Neural crest cell (in vitro differentiated cells): ENCODE measurements at regions not wholly inside any gene's neighbourhood (a gene's known extent, or its start where the extent isn't known, plus 50 kb on each side); places are given as distances from the start of the nearest gene placed in this dataset.

ENCODE experiments used
- DNase-seq: peaks from one replicate; pipeline ENCODE4 v3.0.0; 2021; ENCODE audit warnings: low read depth, mixed read lengths, low spot score
- H3K27ac Mint-ChIP-seq: one replicate; pipeline ENCODE4 v1.8.0; 2021; ENCODE audit warnings: mild to moderate bottlenecking, mixed read lengths; ENCODE audit not compliant: unreplicated experiment
- H3K27me3 Mint-ChIP-seq: 2 replicates; pipeline ENCODE4 v1.8.0; 2021; ENCODE audit warnings: low read depth, mild to moderate bottlenecking, mixed read lengths
- H3K36me3 Mint-ChIP-seq: 2 replicates; pipeline ENCODE4 v1.8.0; 2021; ENCODE audit warnings: low read depth, mild to moderate bottlenecking, mixed read lengths
- H3K4me1 Mint-ChIP-seq: 2 replicates; pipeline ENCODE4 v1.8.0; 2021; ENCODE audit warnings: mixed read lengths
- H3K4me3 Mint-ChIP-seq: one replicate; pipeline ENCODE4 v1.8.0; 2021; ENCODE audit warnings: mild to moderate bottlenecking, mixed read lengths
- H3K9me3 Mint-ChIP-seq: 2 replicates; pipeline ENCODE4 v1.8.0; 2021; ENCODE audit warnings: mixed read lengths
- CTCF ChIP-seq: fragments of 200-600 bp; sonication (generic); conservative IDR thresholded peaks from 2 replicates; pipeline ENCODE4 v1.5.0; 2021; ENCODE audit warnings: antibody characterized with exemption, mild to moderate bottlenecking

GRCh38 chr20:23151885-23152284 is 65.8 kb upstream of the CD93 start:
- no peak for DNase-seq
- H3K36me3 Mint-ChIP-seq, result no peaks in the 10 kb centered on the region
- no peak overlapping the region for H3K27ac Mint-ChIP-seq
- no peak overlapping the region for H3K4me3 Mint-ChIP-seq
- H3K27me3 Mint-ChIP-seq, result no peaks in the 10 kb centered on the region
- peaks cover 12% of the 10 kb centered on the region for H3K4me1 Mint-ChIP-seq
- no peak for TF ChIP-seq CTCF
- H3K9me3 Mint-ChIP-seq, result no peaks in the 10 kb centered on the region

- Mint-ChIP-seq H3K9me3 (peaks cover 2% of the 10 kb centered on the region), H3K27ac (peak overlapping the region; percentile 12), H3K4me3 (no peak overlapping the region), H3K27me3 (no peaks in the 10 kb centered on the region), H3K36me3 (no peaks in the 10 kb centered on the region), H3K4me1 (peaks cover 12% of the 10 kb centered on the region)
- no peak for DNase-seq
- no peak for TF ChIP-seq CTCF
Observed at GRCh38 chr20:23151008-23151703, 65.0 kb upstream of the CD93 start.

GRCh38 chr20:23150304-23151007 is 64.3 kb upstream of the CD93 start:
- Mint-ChIP-seq H3K36me3 (no peaks in the 10 kb centered on the region), H3K4me1 (peaks cover 12% of the 10 kb centered on the region), H3K27me3 (no peaks in the 10 kb centered on the region), H3K4me3 (no peak overlapping the region), H3K27ac (no peak overlapping the region), H3K9me3 (peaks cover 2% of the 10 kb centered on the region)
- DNase-seq, result no peak
- no peak for TF ChIP-seq CTCF

GRCh38 chr20:23149623-23150279 is 63.6 kb upstream of the CD93 start:
- no peaks in the 10 kb centered on the region for H3K27me3 Mint-ChIP-seq
- H3K27ac Mint-ChIP-seq, result no peak overlapping the region
- peaks cover 2% of the 10 kb centered on the region for H3K9me3 Mint-ChIP-seq
- H3K4me1 Mint-ChIP-seq, result peaks cover 16% of the 10 kb centered on the region
- TF ChIP-seq CTCF, result no peak
- H3K36me3 Mint-ChIP-seq, result no peaks in the 10 kb centered on the region
- H3K4me3 Mint-ChIP-seq, result no peak overlapping the region
- no peak for DNase-seq

GRCh38 chr20:23148731-23149570 is 62.8 kb upstream of the CD93 start:
- H3K27me3 Mint-ChIP-seq, result no peaks in the 10 kb centered on the region
- H3K4me1 Mint-ChIP-seq, result peaks cover 16% of the 10 kb centered on the region
- H3K9me3 Mint-ChIP-seq, result peaks cover 2% of the 10 kb centered on the region
- no peaks in the 10 kb centered on the region for H3K36me3 Mint-ChIP-seq
- TF ChIP-seq CTCF, result no peak
- H3K27ac Mint-ChIP-seq, result no peak overlapping the region
- no peak overlapping the region for H3K4me3 Mint-ChIP-seq
- DNase-seq, result no peak
